GM10266 (cell line): ENCODE measurements at regions not wholly inside any gene's neighbourhood (a gene's known extent, or its start where the extent isn't known, plus 50 kb on each side); places are given as distances from the start of the nearest gene placed in this dataset.

Experiments used
- DNase-seq: peaks from one replicate; pipeline ENCODE4 v3.0.0; 2012; ENCODE audit errors: extremely low spot score
- TF ChIP-seq, protein P1 (sequence below): IDR thresholded peaks from 2 replicates; pipeline ENCODE4 v1.5.1; 2012; ENCODE audit warnings: mild to moderate bottlenecking, low read depth; ENCODE audit not compliant: control insufficient read depth, insufficient read depth; ENCODE audit errors: missing control alignments

DNA sequence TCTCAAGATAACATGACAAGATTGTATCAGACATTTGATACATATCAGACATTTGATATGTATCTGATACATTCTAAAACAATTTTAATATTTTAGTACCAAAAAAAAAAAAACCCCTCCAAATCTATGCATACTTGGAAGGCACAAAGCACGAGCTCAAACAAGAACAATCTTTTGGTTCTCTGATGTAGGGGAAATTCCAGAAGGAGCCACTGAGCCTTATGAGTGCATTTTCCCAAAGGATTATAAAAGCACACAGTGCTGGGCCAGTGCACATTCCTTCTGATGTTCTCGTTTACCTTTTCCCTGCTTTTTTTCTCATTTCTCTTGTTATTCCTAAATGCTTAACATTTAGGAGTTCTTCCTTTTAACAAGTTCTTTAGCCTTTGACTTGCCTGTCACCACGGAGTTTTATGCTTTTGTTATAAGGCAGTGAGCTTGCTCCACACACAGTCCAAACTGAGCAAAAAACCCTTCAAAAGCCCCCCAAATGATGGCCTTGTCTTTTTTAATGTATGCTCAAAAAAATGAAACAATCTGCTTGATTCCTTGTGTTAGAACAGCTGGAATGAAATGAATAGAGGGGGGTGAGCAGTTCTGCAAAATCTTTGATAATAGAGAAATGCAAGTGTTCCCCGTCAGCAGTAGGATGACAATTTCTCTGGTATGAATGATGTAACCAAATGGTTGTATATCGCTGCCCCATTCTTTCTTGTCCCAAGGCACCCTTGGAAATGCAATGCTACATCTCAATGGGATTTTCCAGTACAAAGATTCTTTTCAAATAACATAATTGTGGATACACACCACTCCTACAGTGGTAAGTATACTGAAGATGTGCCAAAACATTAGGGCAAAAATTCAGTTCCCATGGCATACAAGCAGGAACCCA, 597.2 kb upstream of the ZEB2 start:
- TF ChIP-seq, protein P1, sequence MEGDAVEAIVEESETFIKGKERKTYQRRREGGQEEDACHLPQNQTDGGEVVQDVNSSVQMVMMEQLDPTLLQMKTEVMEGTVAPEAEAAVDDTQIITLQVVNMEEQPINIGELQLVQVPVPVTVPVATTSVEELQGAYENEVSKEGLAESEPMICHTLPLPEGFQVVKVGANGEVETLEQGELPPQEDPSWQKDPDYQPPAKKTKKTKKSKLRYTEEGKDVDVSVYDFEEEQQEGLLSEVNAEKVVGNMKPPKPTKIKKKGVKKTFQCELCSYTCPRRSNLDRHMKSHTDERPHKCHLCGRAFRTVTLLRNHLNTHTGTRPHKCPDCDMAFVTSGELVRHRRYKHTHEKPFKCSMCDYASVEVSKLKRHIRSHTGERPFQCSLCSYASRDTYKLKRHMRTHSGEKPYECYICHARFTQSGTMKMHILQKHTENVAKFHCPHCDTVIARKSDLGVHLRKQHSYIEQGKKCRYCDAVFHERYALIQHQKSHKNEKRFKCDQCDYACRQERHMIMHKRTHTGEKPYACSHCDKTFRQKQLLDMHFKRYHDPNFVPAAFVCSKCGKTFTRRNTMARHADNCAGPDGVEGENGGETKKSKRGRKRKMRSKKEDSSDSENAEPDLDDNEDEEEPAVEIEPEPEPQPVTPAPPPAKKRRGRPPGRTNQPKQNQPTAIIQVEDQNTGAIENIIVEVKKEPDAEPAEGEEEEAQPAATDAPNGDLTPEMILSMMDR = no peak
- DNase-seq = no peak

DNA sequence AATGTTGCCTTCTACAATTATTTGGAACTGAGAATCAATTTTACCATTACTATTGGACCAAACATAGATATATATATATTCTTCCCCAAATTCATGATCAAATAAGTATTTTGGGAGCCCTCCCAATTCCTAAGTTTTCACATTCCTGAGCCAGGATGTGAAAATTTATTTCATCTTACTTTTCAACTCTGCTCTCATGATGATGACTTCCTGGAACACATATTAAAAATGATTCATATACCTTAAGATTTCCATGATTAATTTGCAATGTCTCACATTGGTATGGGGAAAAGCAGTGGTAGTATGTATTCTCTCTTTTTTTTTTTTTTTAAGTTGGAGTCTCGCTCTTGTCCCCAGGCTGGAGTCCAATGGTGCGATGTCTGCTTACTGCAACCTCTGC, 596.1 kb upstream of the ZEB2 start:
- DNase-seq = no peak
- TF ChIP-seq, protein P1 = no peak

GRCh38 chr2:145114726-145115125, 594.8 kb upstream of the ZEB2 start:
- TF ChIP-seq, protein P1 = no peak
- no peak for DNase-seq

- TF ChIP-seq, protein P1 = no peak
- DNase-seq = no peak
Observed at GRCh38 chr2:145112467-145112866, 592.5 kb upstream of the ZEB2 start.

DNA sequence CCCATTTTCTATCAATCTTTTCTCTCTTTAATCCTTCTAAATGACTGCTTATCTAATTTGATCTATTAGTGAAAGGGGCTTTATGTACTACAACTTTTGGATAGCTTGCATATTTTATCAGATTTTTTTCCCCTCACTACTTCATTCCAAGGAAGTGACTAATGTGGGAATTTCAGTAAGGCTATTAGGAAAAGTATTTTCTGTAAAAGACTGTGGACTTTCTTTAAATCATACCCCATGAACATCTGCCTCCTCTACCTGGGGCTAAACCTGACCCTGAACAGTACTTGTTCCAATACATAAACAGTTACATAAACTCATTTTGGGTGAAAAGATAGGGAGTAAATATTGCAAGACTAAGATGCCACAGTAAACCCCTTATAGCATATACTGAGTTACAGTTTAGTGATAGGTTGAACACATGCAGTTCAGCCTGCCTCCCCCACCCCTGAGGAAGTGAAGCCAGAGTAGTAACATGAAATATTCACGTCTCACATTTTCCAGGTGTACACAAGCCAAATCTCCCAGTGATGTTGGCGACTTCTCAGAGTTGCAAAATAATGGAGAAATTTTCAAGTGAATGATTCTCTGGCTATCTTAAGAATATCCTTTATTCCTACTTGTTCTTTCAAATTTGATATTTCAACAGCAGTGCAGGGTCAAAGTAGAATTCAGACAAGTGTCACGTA, 590.9 kb upstream of the ZEB2 start:
- DNase-seq = no peak
- TF ChIP-seq, protein P1 = no peak

- no peak for DNase-seq
- TF ChIP-seq, protein P1 = no peak
Observed at GRCh38 chr2:145108959-145109710, 589.2 kb upstream of the ZEB2 start.
